ENCODE measurements at regions not wholly inside any gene's neighbourhood (a gene's known extent, or its start where the extent isn't known, plus 50 kb on each side); places are given as distances from the start of the nearest gene placed in this dataset.

GRCh38 chr6:48057601-48058000 lies 53.4 kb downstream of the PTCHD4 start:
- H3K9me3 Mint-ChIP-seq, result peaks cover 5% of the 10 kb centered on the region
- ATAC-seq (ENCODE audit: poor library complexity), result no peak

GRCh38 chr6:48048451-48049146 lies 62.4 kb downstream of the PTCHD4 start:
- Mint-ChIP-seq H3K27ac (no peak overlapping the region), H3K27me3 (no peaks in the 10 kb centered on the region), H3K9me3 (no peaks in the 10 kb centered on the region), H3K4me3 (no peak overlapping the region), H3K4me1 (ENCODE audit: low read depth) (no peaks in the 10 kb centered on the region), H3K36me3 (ENCODE audit: low read depth) (no peaks in the 10 kb centered on the region)
- H3K4me3 ChIP-seq (ENCODE audit: low read length), result no peak overlapping the region
- no peaks in the 10 kb centered on the region for H3K4me1 ChIP-seq (ENCODE audit: insufficient read depth, low read length)
- no peaks in the 10 kb centered on the region for H3K9me3 ChIP-seq (ENCODE audit: control insufficient read depth in 1 of 2, insufficient read depth in 1 of 2, low read length in 2 of 2)
- H3K27me3 ChIP-seq (ENCODE audit: control insufficient read depth in 1 of 2, insufficient read depth in 2 of 2, low read length in 2 of 2), result no peaks in the 10 kb centered on the region
- no peaks in the 10 kb centered on the region for H3K36me3 ChIP-seq (ENCODE audit: insufficient read depth, low read length)
- no peak for DNase-seq
- CTCF ChIA-PET, result no interaction called here
- TF ChIP-seq CTCF (IDR thresholded peaks at IDR 0.05), result no peak
- H3K27ac ChIP-seq (ENCODE audit: low read depth in 1 of 2, low read length in 2 of 2), result no peak overlapping the region
- intact Hi-C loops (cut with DNase I, micrococcal nuclease), result no loop called here
- POLR2A ChIA-PET, result interaction anchor here (0.5 kb wide), 1 partner anchor 983 kb away, joined by 3 read pairs; no protein-coding TSS in a partner anchor
- no peak for ATAC-seq (ENCODE audit: poor library complexity)

More at GRCh38 chr6:48057601-48058000, 53.4 kb downstream of the PTCHD4 start:
- Mint-ChIP-seq H3K27ac (no peak overlapping the region), H3K36me3 (ENCODE audit: low read depth) (no peaks in the 10 kb centered on the region), H3K27me3 (peaks cover 9% of the 10 kb centered on the region), H3K4me1 (ENCODE audit: low read depth) (no peaks in the 10 kb centered on the region), H3K4me3 (no peak overlapping the region)
- Histone ChIP-seq H3K36me3 (ENCODE audit: insufficient read depth, low read length) (no peaks in the 10 kb centered on the region), H3K4me1 (ENCODE audit: insufficient read depth, low read length) (no peaks in the 10 kb centered on the region), H3K27me3 (ENCODE audit: control insufficient read depth in 1 of 2, insufficient read depth in 2 of 2, low read length in 2 of 2) (no peaks in the 10 kb centered on the region), H3K9me3 (ENCODE audit: control insufficient read depth in 1 of 2, insufficient read depth in 1 of 2, low read length in 2 of 2) (no peaks in the 10 kb centered on the region), H3K27ac (ENCODE audit: low read depth in 1 of 2, low read length in 2 of 2) (no peak overlapping the region), H3K4me3 (ENCODE audit: low read length) (no peak overlapping the region)
- intact Hi-C loops (cut with DNase I, micrococcal nuclease), result no loop called here
- POLR2A ChIA-PET, result no interaction called here
- CTCF ChIA-PET, result no interaction called here
- DNase-seq, result no peak
- TF ChIP-seq CTCF (IDR thresholded peaks at IDR 0.05), result no peak

- no peaks in the 10 kb centered on the region for H3K9me3 ChIP-seq (ENCODE audit: control insufficient read depth in 1 of 2, insufficient read depth in 1 of 2, low read length in 2 of 2)
- no peaks in the 10 kb centered on the region for H3K36me3 ChIP-seq (ENCODE audit: insufficient read depth, low read length)
- TF ChIP-seq CTCF (IDR thresholded peaks at IDR 0.05), result no peak
- no peaks in the 10 kb centered on the region for H3K4me1 ChIP-seq (ENCODE audit: insufficient read depth, low read length)
- no peaks in the 10 kb centered on the region for H3K27me3 ChIP-seq (ENCODE audit: control insufficient read depth in 1 of 2, insufficient read depth in 2 of 2, low read length in 2 of 2)
- no peak overlapping the region for H3K27ac ChIP-seq (ENCODE audit: low read depth in 1 of 2, low read length in 2 of 2)
- Mint-ChIP-seq H3K4me1 (ENCODE audit: low read depth) (no peaks in the 10 kb centered on the region), H3K27ac (no peak overlapping the region), H3K9me3 (no peaks in the 10 kb centered on the region), H3K4me3 (no peak overlapping the region), H3K27me3 (no peaks in the 10 kb centered on the region), H3K36me3 (ENCODE audit: low read depth) (no peaks in the 10 kb centered on the region)
- no peak for ATAC-seq (ENCODE audit: poor library complexity)
- ChIA-PET POLR2A (no interaction called here), CTCF (no interaction called here)
- DNase-seq, result no peak
- intact Hi-C loops (cut with DNase I, micrococcal nuclease), result no loop called here
- H3K4me3 ChIP-seq (ENCODE audit: low read length), result no peak overlapping the region
Observed at GRCh38 chr6:48041894-48042293, 69.1 kb downstream of the PTCHD4 start.

Measured in CD4-positive, alpha-beta T cell (primary cell).